Hematopoietic multipotent progenitor cell (in vitro differentiated cells): ENCODE measurements at regions not wholly inside any gene's neighbourhood (a gene's known extent, or its start where the extent isn't known, plus 50 kb on each side); places are given as distances from the start of the nearest gene placed in this dataset.

Source experiments
- DNase-seq, 3 donors: peaks; one replicate each; pipeline ENCODE4 v3.0.0-alpha.2; 2011 to 2015; ENCODE audit warnings: low read depth in 2 of 3, low spot score in 2 of 3

DNA sequence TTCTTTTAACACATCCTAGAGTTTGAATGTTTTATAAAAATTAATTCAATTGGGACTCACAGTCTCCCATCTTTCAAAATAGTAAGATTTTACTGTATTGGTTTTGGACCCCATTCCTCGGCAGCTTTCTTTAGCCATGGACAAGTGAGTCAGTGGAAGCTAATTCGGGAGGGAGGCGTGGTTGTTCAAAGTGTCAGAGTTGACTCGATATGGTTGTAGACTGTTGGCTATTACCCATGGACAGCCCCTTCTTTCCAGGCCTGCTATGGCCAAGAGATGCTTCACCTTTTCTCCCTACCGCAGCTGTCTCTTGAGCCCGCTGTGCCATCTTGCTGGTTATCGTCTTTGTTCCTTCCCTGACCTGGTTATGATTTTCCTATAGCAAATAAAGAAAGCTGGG lies 243.0 kb downstream of the CD83 start:
- no peak for DNase-seq

DNA sequence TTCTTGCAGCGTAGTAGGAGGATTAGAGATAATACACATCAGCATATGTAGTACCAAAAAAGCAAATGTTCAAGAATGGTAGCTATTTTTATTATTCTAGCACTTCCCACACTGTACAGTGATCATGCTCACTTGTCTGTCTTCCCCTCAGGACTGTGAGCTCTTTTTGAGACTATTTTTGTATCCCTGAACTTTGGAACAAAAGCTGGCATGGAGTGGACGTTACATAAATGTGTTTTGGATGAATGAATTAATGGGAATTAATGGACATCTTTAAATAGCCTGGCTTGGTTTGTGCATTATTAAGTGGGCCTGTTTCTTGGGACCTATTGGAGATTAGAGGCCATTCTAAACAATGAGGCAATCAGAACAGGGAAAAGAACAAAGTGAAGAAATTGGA lies 243.7 kb downstream of the CD83 start:
- DNase-seq = no peak

- DNase-seq = no peak
Observed at GRCh38 chr6:14361956-14362587, 244.5 kb downstream of the CD83 start.

- DNase-seq = no peak
Observed at GRCh38 chr6:14364370-14364769, 246.8 kb downstream of the CD83 start.

GRCh38 chr6:14365393-14365792 lies 247.8 kb downstream of the CD83 start:
- DNase-seq = no peak

DNA sequence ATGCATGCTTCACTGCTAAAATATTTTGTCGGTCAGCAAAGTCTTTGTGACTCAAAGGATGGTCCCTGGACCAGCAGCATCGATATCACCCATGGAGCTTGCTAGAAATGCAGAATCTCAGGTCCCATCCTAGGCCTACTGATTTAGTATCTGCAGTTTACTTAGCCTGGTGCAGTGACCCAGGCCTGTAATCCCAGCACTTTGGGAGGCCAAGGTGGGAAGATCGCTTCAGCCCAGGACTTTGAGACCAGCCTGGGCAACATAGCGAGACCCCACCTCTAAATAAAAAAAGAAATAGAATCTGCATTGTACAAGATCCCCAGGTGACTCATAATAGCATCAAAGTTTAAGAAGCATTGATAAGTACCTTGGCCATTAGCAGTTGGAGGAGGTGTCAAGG lies 248.7 kb downstream of the CD83 start:
- DNase-seq = no peak

DNA sequence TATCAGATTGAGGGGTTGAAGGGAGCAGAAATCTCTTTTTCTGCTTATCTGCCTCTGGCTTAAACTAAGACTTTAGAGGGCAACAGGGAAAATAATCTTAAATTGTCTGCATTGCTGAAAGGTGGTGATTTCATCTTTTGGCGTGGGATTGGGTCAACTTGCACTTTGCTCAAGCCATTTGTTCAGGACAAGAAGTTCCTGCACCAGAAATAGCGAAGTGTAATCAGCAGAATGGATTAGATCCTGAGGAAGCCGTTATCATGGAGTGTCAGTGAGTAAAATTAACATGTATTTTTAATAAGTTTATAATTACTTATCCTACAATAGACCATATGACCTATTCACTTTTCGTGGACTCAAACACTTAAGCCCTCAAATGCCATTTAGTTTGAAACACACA lies 249.3 kb downstream of the CD83 start:
- no peak for DNase-seq

DNA sequence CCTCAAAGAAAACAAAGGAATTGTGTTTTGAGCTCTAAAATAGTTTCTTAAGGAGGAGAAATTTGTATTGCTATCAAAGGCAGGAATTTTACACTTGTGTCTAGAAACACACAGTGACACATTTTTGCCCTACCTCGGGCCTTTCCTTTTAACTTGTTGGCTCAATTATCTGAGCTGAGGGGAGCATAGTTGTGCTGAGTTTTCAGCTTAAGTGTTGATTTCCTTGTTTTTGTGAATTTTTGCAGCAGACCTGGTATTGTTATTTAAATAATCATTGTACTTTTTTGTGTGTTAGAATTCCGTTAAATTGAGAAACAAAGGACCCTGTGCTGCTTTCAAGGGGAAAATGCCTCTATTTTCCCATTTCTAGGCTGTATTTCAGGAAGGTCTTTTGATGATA lies 249.7 kb downstream of the CD83 start:
- DNase-seq = no peak

DNA sequence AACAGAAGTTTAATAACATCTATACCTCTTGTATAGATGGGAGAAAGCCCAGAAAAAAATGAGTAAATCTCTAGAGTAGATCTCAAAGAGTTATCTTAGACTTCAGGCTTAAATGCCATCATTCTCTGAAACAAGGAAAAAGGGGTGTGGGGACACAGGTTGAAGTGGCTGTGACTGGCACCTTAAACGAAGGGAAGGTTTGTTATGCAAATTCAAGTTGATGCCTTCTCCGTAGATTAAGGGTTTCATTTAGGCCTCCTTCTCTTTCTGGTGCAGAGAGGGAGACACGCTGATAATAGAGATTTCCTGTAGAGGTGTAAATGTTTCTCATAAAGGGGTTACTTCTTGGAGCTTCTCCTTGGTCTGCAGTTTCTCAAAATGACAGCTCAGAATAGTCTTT lies 252.1 kb downstream of the CD83 start:
- no peak for DNase-seq

- DNase-seq = no peak
Observed at GRCh38 chr6:14371530-14371929, 254.0 kb downstream of the CD83 start.

DNA sequence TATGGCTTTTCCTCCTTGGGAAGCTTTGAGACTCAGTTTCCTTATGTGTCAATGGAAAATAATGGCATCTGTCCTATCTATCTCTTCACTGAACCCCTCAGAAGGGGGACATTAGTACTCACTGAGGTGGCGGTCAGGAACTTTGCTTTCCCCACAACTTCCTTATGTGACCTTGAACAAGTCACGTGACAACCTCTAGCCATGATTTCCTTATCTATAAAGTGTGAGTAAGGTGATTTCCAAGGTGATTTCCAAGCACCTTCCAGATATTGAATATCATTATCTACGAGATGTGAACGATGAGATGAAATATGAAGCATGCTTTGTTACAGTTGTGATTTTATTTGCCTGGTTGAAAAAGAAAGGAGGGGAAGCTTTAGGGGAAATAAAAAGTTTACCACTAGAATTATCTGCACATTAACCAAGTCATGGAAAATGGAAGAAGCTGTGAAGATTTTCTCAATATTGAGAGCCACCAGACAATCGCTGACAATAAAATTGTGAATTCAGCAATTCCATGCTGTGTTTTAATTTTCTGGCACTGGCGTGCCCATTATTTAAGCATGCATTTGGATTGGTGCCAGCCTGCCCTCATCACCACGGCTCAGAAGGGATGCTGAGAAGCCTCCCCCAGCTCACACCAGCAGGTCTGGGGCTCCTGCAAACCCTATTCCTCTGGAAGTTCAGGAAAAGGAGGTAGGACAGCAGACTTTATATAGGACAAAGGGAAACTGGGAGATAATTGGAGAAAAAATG lies 255.3 kb downstream of the CD83 start:
- no peak for DNase-seq

DNA sequence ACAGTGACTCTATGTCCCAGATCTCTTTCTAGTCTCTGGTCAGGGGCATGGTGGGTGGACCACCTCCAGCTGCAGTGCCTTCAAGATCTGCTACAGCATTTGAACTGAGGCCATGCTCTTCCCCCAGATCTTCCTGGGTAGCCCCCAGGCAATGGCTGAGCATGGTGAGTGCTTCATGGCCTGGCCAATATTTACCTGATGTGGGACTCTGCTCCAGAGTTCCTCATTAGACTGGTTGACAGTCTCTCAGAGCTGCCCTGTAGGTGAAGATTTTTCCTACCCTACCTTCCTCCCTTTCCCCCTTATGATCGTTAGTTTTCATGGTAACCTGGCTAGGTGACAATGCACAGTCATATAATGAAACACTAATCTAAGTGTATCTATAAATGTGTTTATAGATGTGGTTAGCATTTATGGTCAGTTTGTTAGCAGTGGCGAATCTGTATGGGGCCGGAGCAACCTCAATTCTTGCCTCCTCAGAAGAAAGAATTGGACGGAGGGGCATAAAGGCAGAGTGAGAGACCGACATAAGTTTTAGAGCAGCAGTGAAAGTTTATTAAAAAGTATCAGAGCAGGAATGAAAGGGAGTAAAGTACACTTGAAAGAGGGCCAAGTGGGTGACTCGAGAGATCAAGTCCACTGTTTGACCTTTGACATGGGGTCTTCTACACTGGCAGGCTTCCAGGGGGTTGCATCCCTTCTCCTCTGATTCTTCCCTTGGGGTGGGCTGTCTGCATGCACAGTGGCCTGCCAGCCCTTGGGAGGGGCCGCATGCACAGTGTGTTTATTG lies 256.3 kb downstream of the CD83 start:
- DNase-seq = no peak

DNA sequence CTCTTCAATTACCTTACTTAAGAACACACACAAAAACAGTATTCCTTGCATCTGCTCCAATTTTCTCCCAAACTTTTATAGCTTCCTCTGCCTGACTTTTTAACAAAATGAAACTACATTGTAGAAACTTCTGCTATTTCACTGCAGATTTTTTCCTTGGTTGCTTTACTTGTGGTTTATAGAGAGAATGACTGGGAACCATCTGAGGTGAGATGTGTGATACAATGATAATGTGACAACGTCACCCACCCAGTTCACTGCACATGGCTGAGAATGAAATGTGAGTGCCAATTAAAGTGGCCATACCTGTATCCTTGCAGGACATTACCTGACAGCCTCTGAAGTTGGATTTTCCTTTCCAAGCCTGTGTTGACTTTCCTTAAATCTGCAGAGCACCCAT lies 258.4 kb downstream of the CD83 start:
- DNase-seq = peak in 1 of 3 donors; percentile 74

- no peak for DNase-seq
Observed at GRCh38 chr6:14379568-14379967, 262.0 kb downstream of the CD83 start.

GRCh38 chr6:14380086-14380820 lies 262.7 kb downstream of the CD83 start:
- no peak for DNase-seq

DNA sequence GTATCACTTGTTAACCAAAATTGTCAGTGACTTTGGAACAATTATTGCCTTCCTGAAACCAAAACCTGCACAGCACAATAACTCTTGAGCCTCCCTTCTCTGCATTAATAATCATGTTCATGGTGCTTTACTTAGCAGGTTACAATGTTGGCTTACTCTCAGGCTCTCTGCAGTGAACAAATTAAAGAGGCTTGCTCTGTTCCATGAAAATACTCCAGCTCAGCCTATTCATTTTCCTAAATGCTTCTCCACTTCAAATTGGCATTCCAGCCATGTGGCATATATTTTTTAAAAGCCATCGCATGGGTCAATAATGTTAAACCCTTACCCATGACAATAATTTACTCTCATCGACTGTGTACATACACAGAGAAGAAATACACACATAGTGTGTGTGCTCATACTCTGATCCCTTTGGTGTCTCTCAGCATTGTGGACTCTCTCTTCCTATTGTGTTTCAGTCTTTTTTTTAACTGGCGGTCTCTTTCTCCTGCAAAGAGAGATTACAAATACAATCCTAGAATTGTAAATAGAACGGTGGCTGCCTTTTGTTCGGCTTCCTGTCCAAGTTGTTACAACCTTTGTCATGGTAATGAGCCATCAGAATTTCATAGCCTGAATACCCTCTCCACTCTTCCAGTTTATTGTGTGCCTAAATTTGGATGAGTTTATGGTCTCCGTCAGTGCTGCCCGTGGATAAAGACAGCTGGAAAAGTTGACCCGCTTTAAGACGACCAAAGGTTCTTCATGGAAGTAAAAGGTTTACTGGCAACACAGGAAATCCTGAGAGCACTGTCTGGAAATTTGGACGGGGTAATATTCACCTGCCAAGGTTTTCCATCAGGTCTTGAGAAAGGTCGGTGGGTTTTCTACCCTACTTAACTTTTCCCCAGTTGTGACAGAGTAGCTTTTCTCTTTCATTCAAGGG lies 263.6 kb downstream of the CD83 start:
- no peak for DNase-seq

- DNase-seq = peak in 1 of 3 donors; percentile 20
Observed at GRCh38 chr6:14381829-14382677, 264.5 kb downstream of the CD83 start.

DNA sequence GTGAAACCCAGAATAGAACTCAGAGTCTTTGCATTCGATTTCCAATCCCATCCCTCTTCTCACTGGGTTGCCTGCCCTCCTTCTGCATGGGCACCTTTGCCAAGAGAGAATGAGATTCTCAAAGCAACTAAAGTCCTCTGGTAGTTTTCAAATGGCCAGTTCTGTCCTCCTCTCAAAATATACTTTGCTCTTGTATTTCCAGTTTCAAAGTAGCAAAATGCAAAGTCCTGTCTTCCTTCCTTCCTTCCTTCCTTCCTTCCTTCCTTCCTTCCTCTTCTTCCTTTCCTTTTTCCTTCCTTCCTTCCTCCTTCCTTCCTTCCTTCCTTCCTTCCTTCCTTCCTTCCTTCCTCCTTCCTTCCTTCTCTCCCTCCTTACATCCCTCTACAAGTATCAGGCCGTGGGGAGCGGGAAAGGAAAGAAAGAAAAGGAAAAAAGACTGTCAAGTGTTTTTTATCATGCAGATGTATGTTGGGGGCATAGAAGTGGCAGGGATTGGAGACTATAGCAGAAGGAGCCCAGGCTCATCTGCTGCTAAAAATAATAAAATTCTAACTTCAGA lies 265.2 kb downstream of the CD83 start:
- DNase-seq = no peak
